ENCODE measurements at regions not wholly inside any gene's neighbourhood (a gene's known extent, or its start where the extent isn't known, plus 50 kb on each side); places are given as distances from the start of the nearest gene placed in this dataset.

- no peak for TF ChIP-seq EZH2 (IDR thresholded peaks at IDR 0.05; ENCODE audit: low read length, unreplicated experiment)
- TF ChIP-seq, protein P1, sequence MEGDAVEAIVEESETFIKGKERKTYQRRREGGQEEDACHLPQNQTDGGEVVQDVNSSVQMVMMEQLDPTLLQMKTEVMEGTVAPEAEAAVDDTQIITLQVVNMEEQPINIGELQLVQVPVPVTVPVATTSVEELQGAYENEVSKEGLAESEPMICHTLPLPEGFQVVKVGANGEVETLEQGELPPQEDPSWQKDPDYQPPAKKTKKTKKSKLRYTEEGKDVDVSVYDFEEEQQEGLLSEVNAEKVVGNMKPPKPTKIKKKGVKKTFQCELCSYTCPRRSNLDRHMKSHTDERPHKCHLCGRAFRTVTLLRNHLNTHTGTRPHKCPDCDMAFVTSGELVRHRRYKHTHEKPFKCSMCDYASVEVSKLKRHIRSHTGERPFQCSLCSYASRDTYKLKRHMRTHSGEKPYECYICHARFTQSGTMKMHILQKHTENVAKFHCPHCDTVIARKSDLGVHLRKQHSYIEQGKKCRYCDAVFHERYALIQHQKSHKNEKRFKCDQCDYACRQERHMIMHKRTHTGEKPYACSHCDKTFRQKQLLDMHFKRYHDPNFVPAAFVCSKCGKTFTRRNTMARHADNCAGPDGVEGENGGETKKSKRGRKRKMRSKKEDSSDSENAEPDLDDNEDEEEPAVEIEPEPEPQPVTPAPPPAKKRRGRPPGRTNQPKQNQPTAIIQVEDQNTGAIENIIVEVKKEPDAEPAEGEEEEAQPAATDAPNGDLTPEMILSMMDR (conservative IDR thresholded peaks at IDR 0.05; ENCODE audit: low read depth, low read length): peak; percentile 79
- H3K4me3 ChIP-seq (ENCODE audit: low read length): no peak overlapping the region
- H2AFZ ChIP-seq (ENCODE audit: low read length): no peak overlapping the region
- ChIA-PET POLR2A (ENCODE audit: unreplicated experiment) (no interaction called here), CTCF (interaction anchor here (0.6 to 1.5 kb wide), 3 partner anchors 150 to 1274 kb away, joined by 3 to 16 read pairs (median 3); no protein-coding TSS in a partner anchor)
- H3K4me2 ChIP-seq (ENCODE audit: low read length): no peak overlapping the region
- intact Hi-C loops (cut with micrococcal nuclease): loop anchor here (1.0 to 2.0 kb wide), 3 partner anchors 148 to 348 kb away; no protein-coding TSS in a partner anchor
- H3K36me3 ChIP-seq (ENCODE audit: low read depth, low read length): no peaks in the 10 kb centered on the region
- H3F3A ChIP-seq (ENCODE audit: low read length, unreplicated experiment): no peaks in the 10 kb centered on the region
- no peaks in the 10 kb centered on the region for H4K20me1 ChIP-seq (ENCODE audit: low read length)
- peak; percentile 76 for DNase-seq
- H3K9me2 ChIP-seq (replicated peaks; ENCODE audit: low read length): no peaks in the 10 kb centered on the region
- no peaks in the 10 kb centered on the region for H3K79me2 ChIP-seq (ENCODE audit: low read length)
- ATAC-seq: no peak
- no peaks in the 10 kb centered on the region for H3K27me3 ChIP-seq (ENCODE audit: low read length)
- BruUV-seq (replicated peaks): no TSS peak
- peaks cover 5% of the 10 kb centered on the region; the same call in 1 of the 2 replicates for H3K4me1 ChIP-seq (ENCODE audit: insufficient read depth, low read length)
- no peaks in the 10 kb centered on the region for H3K9me3 ChIP-seq (ENCODE audit: low read length)
- no peak overlapping the region for H3K27ac ChIP-seq (ENCODE audit: low read length)
- no peak overlapping the region for H3K9ac ChIP-seq (ENCODE audit: low read length)
These were observed 143.7 kb upstream of the DCN start for GRCh38 chr12:91326058-91327027.

- no peaks in the 10 kb centered on the region for H4K20me1 ChIP-seq (ENCODE audit: low read length)
- no TSS peak for BruUV-seq (replicated peaks)
- H3K9me2 ChIP-seq (replicated peaks; ENCODE audit: low read length): no peaks in the 10 kb centered on the region
- peaks cover 8% of the 10 kb centered on the region; the same call in 1 of the 2 replicates for H3K27me3 ChIP-seq (ENCODE audit: low read length)
- no peaks in the 10 kb centered on the region for H3K9me3 ChIP-seq (ENCODE audit: low read length)
- H3K4me3 ChIP-seq (ENCODE audit: low read length): no peak overlapping the region
- H2AFZ ChIP-seq (ENCODE audit: low read length): no peak overlapping the region
- ChIA-PET POLR2A (ENCODE audit: unreplicated experiment) (no interaction called here), CTCF (no interaction called here)
- ATAC-seq (no peak), DNase-seq (no peak)
- intact Hi-C loops (cut with micrococcal nuclease): no loop called here
- TF ChIP-seq, protein P1 (conservative IDR thresholded peaks at IDR 0.05; ENCODE audit: low read depth, low read length): no peak
- TF ChIP-seq EZH2 (IDR thresholded peaks at IDR 0.05; ENCODE audit: low read length, unreplicated experiment) (no peak), EZH2phosphoT487 (IDR thresholded peaks at IDR 0.05; ENCODE audit: borderline replicate concordance, low read length) (no peak)
- H3K27ac ChIP-seq (ENCODE audit: low read length): no peak overlapping the region
- 0 out of 2 replicates have a peak, but pooled peaks cover 3% of the 10 kb centered on the region for H3K4me1 ChIP-seq (ENCODE audit: insufficient read depth, low read length)
- H3K9ac ChIP-seq (ENCODE audit: low read length): no peak overlapping the region
- no peaks in the 10 kb centered on the region for H3K79me2 ChIP-seq (ENCODE audit: low read length)
- H3F3A ChIP-seq (ENCODE audit: low read length, unreplicated experiment): no peaks in the 10 kb centered on the region
- no peak overlapping the region for H3K4me2 ChIP-seq (ENCODE audit: low read length)
- H3K36me3 ChIP-seq (ENCODE audit: low read depth, low read length): no peaks in the 10 kb centered on the region
These were observed 138.4 kb upstream of the DCN start for GRCh38 chr12:91320999-91321398.

Measured in PC-3 (cell line).